ENCODE measurements at regions not wholly inside any gene's neighbourhood (a gene's known extent, or its start where the extent isn't known, plus 50 kb on each side); places are given as distances from the start of the nearest gene placed in this dataset.

DNA sequence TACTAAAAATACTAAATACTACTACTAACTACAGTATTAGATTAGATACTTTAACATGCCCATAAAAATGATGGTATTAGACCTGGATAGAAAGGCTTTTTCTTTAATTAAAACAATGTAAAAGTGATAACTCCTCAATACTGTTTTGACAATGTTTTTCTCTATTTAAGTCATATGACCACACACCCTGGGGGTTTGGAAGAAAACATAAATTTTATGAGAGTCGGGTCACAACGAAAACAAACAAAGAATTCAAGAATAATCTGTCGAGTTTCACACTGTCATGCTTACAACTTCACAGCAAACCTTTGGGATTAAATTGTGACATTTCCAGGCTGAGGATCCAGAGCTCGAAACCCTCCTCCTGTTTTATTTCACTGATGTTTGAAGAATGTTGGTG is 107.4 kb upstream of the SOX4 start:
- TF ChIP-seq, protein P1, sequence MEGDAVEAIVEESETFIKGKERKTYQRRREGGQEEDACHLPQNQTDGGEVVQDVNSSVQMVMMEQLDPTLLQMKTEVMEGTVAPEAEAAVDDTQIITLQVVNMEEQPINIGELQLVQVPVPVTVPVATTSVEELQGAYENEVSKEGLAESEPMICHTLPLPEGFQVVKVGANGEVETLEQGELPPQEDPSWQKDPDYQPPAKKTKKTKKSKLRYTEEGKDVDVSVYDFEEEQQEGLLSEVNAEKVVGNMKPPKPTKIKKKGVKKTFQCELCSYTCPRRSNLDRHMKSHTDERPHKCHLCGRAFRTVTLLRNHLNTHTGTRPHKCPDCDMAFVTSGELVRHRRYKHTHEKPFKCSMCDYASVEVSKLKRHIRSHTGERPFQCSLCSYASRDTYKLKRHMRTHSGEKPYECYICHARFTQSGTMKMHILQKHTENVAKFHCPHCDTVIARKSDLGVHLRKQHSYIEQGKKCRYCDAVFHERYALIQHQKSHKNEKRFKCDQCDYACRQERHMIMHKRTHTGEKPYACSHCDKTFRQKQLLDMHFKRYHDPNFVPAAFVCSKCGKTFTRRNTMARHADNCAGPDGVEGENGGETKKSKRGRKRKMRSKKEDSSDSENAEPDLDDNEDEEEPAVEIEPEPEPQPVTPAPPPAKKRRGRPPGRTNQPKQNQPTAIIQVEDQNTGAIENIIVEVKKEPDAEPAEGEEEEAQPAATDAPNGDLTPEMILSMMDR (IDR thresholded peaks at IDR 0.05; ENCODE audit: poor library complexity, severe bottlenecking): no peak
- TF ChIP-seq EZH2 (IDR thresholded peaks at IDR 0.05; ENCODE audit: borderline replicate concordance, insufficient read depth, low read length, poor library complexity, severe bottlenecking): no peak
- TF ChIP-seq RAD21 (conservative IDR thresholded peaks at IDR 0.05): no peak
- TF ChIP-seq EP300 (conservative IDR thresholded peaks at IDR 0.05; ENCODE audit: poor library complexity, severe bottlenecking): no peak
- no peak for TF ChIP-seq SMC3 (conservative IDR thresholded peaks at IDR 0.05; ENCODE audit: poor library complexity)
- TF ChIP-seq, protein P2, sequence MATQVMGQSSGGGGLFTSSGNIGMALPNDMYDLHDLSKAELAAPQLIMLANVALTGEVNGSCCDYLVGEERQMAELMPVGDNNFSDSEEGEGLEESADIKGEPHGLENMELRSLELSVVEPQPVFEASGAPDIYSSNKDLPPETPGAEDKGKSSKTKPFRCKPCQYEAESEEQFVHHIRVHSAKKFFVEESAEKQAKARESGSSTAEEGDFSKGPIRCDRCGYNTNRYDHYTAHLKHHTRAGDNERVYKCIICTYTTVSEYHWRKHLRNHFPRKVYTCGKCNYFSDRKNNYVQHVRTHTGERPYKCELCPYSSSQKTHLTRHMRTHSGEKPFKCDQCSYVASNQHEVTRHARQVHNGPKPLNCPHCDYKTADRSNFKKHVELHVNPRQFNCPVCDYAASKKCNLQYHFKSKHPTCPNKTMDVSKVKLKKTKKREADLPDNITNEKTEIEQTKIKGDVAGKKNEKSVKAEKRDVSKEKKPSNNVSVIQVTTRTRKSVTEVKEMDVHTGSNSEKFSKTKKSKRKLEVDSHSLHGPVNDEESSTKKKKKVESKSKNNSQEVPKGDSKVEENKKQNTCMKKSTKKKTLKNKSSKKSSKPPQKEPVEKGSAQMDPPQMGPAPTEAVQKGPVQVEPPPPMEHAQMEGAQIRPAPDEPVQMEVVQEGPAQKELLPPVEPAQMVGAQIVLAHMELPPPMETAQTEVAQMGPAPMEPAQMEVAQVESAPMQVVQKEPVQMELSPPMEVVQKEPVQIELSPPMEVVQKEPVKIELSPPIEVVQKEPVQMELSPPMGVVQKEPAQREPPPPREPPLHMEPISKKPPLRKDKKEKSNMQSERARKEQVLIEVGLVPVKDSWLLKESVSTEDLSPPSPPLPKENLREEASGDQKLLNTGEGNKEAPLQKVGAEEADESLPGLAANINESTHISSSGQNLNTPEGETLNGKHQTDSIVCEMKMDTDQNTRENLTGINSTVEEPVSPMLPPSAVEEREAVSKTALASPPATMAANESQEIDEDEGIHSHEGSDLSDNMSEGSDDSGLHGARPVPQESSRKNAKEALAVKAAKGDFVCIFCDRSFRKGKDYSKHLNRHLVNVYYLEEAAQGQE (IDR thresholded peaks at IDR 0.05; ENCODE audit: borderline replicate concordance): no peak
